Mesothelial cell of epicardium (in vitro differentiated cells): ENCODE measurements at regions not wholly inside any gene's neighbourhood (a gene's known extent, or its start where the extent isn't known, plus 50 kb on each side); places are given as distances from the start of the nearest gene placed in this dataset.

Experiments
- DNase-seq, 2 experiments: peaks; one replicate each; pipeline ENCODE4 v3.0.0; 2021; ENCODE audit warnings: low spot score in 2 of 2; ENCODE audit not compliant: unreplicated experiment in 2 of 2
- H3K27ac Mint-ChIP-seq: 2 replicates; pipeline ENCODE4 v1.8.0; 2021; ENCODE audit warnings: mixed read lengths
- H3K27me3 Mint-ChIP-seq: 2 replicates; pipeline ENCODE4 v1.8.0; 2021; ENCODE audit warnings: low read depth, mixed read lengths
- H3K36me3 Mint-ChIP-seq: 2 replicates; pipeline ENCODE4 v1.8.0; 2021; ENCODE audit warnings: mixed read lengths
- H3K4me1 Mint-ChIP-seq: 2 replicates; pipeline ENCODE4 v1.8.0; 2021; ENCODE audit warnings: mixed read lengths
- H3K4me3 Mint-ChIP-seq: 2 replicates; pipeline ENCODE4 v1.8.0; 2021; ENCODE audit warnings: mild to moderate bottlenecking, moderate library complexity, mixed read lengths
- H3K9me3 Mint-ChIP-seq: 2 replicates; pipeline ENCODE4 v1.8.0; 2021; ENCODE audit warnings: mixed read lengths
- CTCF ChIP-seq: fragments of 200-600 bp; sonication (generic); IDR thresholded peaks from one replicate; pipeline ENCODE4 v1.5.0; 2021; ENCODE audit warnings: antibody characterized with exemption; ENCODE audit not compliant: unreplicated experiment

- Mint-ChIP-seq H3K36me3 (no peaks in the 10 kb centered on the region), H3K9me3 (peaks cover 4% of the 10 kb centered on the region), H3K4me1 (no peaks in the 10 kb centered on the region), H3K27me3 (peaks cover 21% of the 10 kb centered on the region), H3K4me3 (no peak overlapping the region), H3K27ac (no peak overlapping the region)
- no peak for DNase-seq
- TF ChIP-seq CTCF: no peak
Measured at GRCh38 chr5:18675041-18675440, 1040.8 kb downstream of the TAF11L14 start.

GRCh38 chr5:18686253-18686652 is 1052.0 kb downstream of the TAF11L14 start:
- no peak for TF ChIP-seq CTCF
- Mint-ChIP-seq H3K36me3 (no peaks in the 10 kb centered on the region), H3K27me3 (no peaks in the 10 kb centered on the region), H3K9me3 (no peaks in the 10 kb centered on the region), H3K27ac (no peak overlapping the region), H3K4me3 (no peak overlapping the region), H3K4me1 (no peaks in the 10 kb centered on the region)
- no peak for DNase-seq

- H3K4me1 Mint-ChIP-seq: no peaks in the 10 kb centered on the region
- no peak for TF ChIP-seq CTCF
- no peaks in the 10 kb centered on the region for H3K9me3 Mint-ChIP-seq
- no peaks in the 10 kb centered on the region for H3K27me3 Mint-ChIP-seq
- H3K36me3 Mint-ChIP-seq: no peaks in the 10 kb centered on the region
- H3K27ac Mint-ChIP-seq: no peak overlapping the region
- H3K4me3 Mint-ChIP-seq: no peak overlapping the region
- no peak for DNase-seq
Measured at GRCh38 chr5:18687429-18687828, 1053.2 kb downstream of the TAF11L14 start.

- H3K4me3 Mint-ChIP-seq: no peak overlapping the region
- H3K27me3 Mint-ChIP-seq: no peaks in the 10 kb centered on the region
- no peak for TF ChIP-seq CTCF
- DNase-seq: no peak
- no peaks in the 10 kb centered on the region for H3K9me3 Mint-ChIP-seq
- peaks cover 11% of the 10 kb centered on the region for H3K4me1 Mint-ChIP-seq
- H3K36me3 Mint-ChIP-seq: no peaks in the 10 kb centered on the region
- no peak overlapping the region for H3K27ac Mint-ChIP-seq
Measured at GRCh38 chr5:18699681-18700080, 1065.4 kb downstream of the TAF11L14 start.

- Mint-ChIP-seq H3K36me3 (no peaks in the 10 kb centered on the region), H3K9me3 (peaks cover 1% of the 10 kb centered on the region), H3K4me1 (peaks cover 15% of the 10 kb centered on the region), H3K27me3 (no peaks in the 10 kb centered on the region), H3K4me3 (no peak overlapping the region), H3K27ac (no peak overlapping the region)
- TF ChIP-seq CTCF: no peak
- no peak for DNase-seq
Measured at GRCh38 chr5:18702821-18703220, 1068.6 kb downstream of the TAF11L14 start.

- Mint-ChIP-seq H3K4me1 (no peaks in the 10 kb centered on the region), H3K9me3 (peaks cover 14% of the 10 kb centered on the region), H3K4me3 (no peak overlapping the region), H3K36me3 (no peaks in the 10 kb centered on the region), H3K27me3 (no peaks in the 10 kb centered on the region), H3K27ac (no peak overlapping the region)
- no peak for TF ChIP-seq CTCF
- DNase-seq: no peak
Measured at GRCh38 chr5:18712936-18713485, 1078.8 kb downstream of the TAF11L14 start.
